ENCODE measurements at regions not wholly inside any gene's neighbourhood (a gene's known extent, or its start where the extent isn't known, plus 50 kb on each side); places are given as distances from the start of the nearest gene placed in this dataset.

DNA sequence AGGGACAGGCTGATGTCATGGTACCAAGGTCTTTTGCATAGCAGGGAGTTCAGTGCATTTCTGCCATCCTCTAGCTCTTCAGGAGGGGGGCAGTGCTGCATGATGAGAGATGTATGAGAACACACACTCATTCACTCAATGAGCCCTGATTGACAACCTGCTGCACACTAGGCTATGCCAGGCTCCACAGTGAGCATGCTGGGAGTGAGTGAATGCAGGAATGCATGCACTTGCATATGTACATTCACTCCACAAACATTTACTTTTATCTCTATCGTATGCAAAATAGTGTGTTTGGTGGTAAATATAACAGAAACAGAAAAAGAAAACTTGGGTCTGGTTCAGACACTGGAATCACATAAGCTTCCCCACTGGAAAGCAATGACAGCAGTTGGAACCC is 374.1 kb upstream of the C16orf82 start:
- no peak for DNase-seq (ENCODE audit: low spot score)
- TF ChIP-seq, protein P1, sequence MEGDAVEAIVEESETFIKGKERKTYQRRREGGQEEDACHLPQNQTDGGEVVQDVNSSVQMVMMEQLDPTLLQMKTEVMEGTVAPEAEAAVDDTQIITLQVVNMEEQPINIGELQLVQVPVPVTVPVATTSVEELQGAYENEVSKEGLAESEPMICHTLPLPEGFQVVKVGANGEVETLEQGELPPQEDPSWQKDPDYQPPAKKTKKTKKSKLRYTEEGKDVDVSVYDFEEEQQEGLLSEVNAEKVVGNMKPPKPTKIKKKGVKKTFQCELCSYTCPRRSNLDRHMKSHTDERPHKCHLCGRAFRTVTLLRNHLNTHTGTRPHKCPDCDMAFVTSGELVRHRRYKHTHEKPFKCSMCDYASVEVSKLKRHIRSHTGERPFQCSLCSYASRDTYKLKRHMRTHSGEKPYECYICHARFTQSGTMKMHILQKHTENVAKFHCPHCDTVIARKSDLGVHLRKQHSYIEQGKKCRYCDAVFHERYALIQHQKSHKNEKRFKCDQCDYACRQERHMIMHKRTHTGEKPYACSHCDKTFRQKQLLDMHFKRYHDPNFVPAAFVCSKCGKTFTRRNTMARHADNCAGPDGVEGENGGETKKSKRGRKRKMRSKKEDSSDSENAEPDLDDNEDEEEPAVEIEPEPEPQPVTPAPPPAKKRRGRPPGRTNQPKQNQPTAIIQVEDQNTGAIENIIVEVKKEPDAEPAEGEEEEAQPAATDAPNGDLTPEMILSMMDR (IDR thresholded peaks at IDR 0.05; ENCODE audit: extremely low read depth, insufficient read depth, missing control alignments), result no peak
- in situ Hi-C loops (cut with MboI; ENCODE audit: low pct_unique_long_range_greater_than_20kb, low sequenced_read_pairs, unreplicated experiment), result no loop called here

DNA sequence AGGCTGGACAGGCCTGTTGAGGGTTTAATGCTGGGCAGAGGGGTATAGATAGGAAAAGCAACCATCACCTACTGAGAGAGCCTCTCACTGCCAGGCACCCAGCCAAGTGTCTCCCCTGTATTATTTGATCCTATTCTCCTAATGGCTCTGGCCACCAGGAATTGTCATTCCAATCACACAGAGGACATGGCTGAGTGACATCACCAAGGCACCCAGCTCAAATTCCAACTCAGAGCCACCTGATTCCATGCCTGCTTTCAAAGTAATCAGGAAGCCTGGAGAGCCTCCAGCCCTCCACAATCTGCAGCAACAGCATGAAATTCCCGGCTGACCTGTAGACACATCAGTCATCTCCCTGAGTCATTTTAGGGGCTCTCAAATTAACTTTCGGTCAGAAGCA is 368.9 kb upstream of the C16orf82 start:
- DNase-seq (ENCODE audit: low spot score), result no peak
- in situ Hi-C loops (cut with MboI; ENCODE audit: low pct_unique_long_range_greater_than_20kb, low sequenced_read_pairs, unreplicated experiment), result no loop called here
- TF ChIP-seq, protein P1 (IDR thresholded peaks at IDR 0.05; ENCODE audit: extremely low read depth, insufficient read depth, missing control alignments), result no peak

DNA sequence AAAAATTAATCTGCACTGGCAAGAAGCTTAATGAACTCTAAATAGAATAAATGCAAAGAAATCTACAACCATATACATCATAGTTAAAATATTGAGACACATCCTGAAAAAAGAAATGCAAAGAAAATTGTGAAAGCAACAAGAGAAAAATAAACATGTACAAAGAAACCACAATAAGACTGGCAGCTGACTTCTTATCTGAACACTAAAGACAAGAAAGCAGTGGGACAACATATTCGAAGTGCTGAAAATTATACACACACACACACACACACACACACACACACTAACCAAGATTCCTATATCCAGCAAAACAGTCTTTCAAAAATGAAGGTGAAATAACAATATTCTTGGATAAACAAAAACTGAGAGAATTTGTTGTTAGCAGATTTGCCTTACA is 366.5 kb upstream of the C16orf82 start:
- TF ChIP-seq, protein P1 (IDR thresholded peaks at IDR 0.05; ENCODE audit: extremely low read depth, insufficient read depth, missing control alignments), result no peak

DNA sequence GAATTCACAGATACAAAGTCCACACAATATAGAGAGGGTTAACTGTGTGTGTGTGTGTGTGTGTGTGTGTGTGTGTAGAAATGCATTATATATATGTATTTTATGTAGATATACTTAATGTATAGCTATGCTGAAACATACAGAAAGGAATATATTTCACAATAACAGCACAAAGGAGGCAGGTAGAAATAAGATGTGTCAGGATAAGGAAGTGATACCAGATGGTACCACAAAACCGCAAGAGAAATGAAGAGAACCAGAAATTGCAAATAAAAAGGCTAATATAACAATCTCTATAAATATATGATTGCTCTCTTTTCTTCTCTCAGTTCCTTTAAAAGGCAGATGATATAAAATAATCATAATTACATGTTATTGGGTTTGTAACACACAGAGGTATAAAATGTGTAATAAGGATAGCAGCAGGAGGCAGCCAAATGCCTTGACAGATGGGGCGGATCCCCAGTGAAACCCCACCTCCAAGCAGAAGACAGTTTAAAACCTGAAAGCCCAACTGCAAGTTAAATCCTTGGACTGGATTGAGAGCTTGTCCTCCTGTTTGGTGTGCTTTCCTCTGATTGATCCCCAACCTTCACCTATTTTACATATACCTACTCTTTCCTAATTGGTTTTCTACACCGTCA is 365.4 kb upstream of the C16orf82 start:
- TF ChIP-seq, protein P1 (IDR thresholded peaks at IDR 0.05; ENCODE audit: extremely low read depth, insufficient read depth, missing control alignments), result no peak
- in situ Hi-C loops (cut with MboI; ENCODE audit: low pct_unique_long_range_greater_than_20kb, low sequenced_read_pairs, unreplicated experiment), result no loop called here
- no peak for DNase-seq (ENCODE audit: low spot score)

More for the DNA sequence above, 366.5 kb upstream of the C16orf82 start:
- DNase-seq (ENCODE audit: low spot score), result no peak
- in situ Hi-C loops (cut with MboI; ENCODE audit: low pct_unique_long_range_greater_than_20kb, low sequenced_read_pairs, unreplicated experiment), result no loop called here

DNA sequence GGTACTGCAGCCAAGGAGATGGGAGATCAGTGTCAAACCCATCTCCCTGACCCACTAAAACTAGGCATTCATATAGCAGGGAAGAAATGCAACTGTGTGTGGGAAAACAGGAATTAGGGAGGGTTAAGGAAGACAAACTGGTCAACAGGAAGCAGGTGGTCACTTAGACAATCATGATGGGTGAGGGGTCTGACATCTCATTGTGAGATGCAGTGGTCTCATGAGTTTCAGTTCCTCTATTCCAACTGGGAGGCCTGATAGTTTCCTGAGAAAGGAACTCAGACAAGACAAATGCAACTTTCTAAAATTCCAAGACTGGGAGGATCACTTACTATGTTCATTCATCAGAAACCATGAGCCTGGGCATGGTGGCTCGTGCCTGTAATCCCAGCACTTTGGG is 361.4 kb upstream of the C16orf82 start:
- TF ChIP-seq, protein P1 (IDR thresholded peaks at IDR 0.05; ENCODE audit: extremely low read depth, insufficient read depth, missing control alignments), result no peak
- DNase-seq (ENCODE audit: low spot score), result no peak
- in situ Hi-C loops (cut with MboI; ENCODE audit: low pct_unique_long_range_greater_than_20kb, low sequenced_read_pairs, unreplicated experiment), result no loop called here

DNA sequence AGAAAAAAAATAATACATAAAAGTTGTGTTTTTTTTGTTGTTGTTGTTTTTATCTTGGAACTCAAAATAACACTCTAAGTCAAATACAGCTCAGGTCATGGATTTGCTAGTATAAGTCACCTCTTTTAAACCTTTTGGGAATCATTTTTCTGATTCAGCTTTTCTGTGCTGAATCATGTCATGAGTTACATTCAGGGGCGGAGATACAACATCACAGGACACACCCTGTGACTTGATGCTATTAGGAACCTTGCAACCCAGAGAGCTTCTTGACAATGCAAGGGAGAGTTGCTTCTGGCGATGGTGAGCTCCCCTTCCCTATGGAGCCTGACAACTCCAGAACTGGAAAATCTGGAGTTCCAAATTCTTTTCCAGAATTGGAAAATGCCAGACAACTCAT is 358.3 kb upstream of the C16orf82 start:
- in situ Hi-C loops (cut with MboI; ENCODE audit: low pct_unique_long_range_greater_than_20kb, low sequenced_read_pairs, unreplicated experiment), result no loop called here
- TF ChIP-seq, protein P1 (IDR thresholded peaks at IDR 0.05; ENCODE audit: extremely low read depth, insufficient read depth, missing control alignments), result no peak
- DNase-seq (ENCODE audit: low spot score), result no peak

All from GM13977 (cell line).